HUES6 (cell line): ENCODE measurements at regions not wholly inside any gene's neighbourhood (a gene's known extent, or its start where the extent isn't known, plus 50 kb on each side); places are given as distances from the start of the nearest gene placed in this dataset.
"Not testable (repeated sequence)": the region's sequence is repeated elsewhere in the genome, so short reads cannot be mapped to it uniquely, and the experiment has no call there.

ENCODE experiments used
- H3K27ac ChIP-seq: 2 replicates; pipeline ENCODE4 v1.7.0; 2013; ENCODE audit warnings: low read depth, mild to moderate bottlenecking, low read length, inconsistent platforms
- H3K27me3 ChIP-seq: 2 replicates; pipeline ENCODE4 v1.6.1; 2013; ENCODE audit warnings: low read length; ENCODE audit not compliant: control insufficient read depth, insufficient read depth
- H3K36me3 ChIP-seq: 2 replicates; pipeline ENCODE4 v1.6.1; 2013; ENCODE audit warnings: low read length; ENCODE audit not compliant: control insufficient read depth, insufficient read depth
- H3K4me1 ChIP-seq: 2 replicates; pipeline ENCODE4 v1.6.1; 2013; ENCODE audit warnings: low read length; ENCODE audit not compliant: control insufficient read depth, insufficient read depth
- H3K4me3 ChIP-seq: 2 replicates; pipeline ENCODE4 v1.5.1; 2013; ENCODE audit warnings: low read depth, low read length
- H3K9ac ChIP-seq: one replicate; pipeline ENCODE4 v1.6.1; 2013; ENCODE audit warnings: mild to moderate bottlenecking, low read length
- H3K9me3 ChIP-seq: 2 replicates; pipeline ENCODE4 v1.6.1; 2013; ENCODE audit warnings: low read depth, low read length; ENCODE audit not compliant: control insufficient read depth, insufficient read depth

DNA sequence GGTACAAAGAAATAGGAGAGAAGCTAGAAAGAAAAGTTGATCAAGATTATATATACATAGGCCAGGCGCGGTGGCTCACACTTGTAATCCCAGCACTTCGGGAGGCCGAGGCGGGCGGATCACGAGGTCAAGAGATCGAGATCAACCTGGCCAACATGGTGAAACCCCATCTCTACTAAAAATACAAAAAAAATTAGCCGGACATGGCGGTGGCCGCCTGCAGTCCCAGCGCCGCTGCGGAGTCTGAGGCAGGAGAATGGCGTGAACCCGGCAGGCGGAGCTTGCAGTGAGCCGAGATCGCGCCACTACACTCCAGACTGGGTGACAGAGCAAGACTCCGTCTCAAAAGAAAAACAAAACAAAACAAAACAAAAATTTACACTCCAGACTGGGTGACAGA, 798.3 kb upstream of the CDH9 start:
- not testable (repeated sequence) for H3K36me3 ChIP-seq, H3K4me3 ChIP-seq, H3K9ac ChIP-seq, H3K27ac ChIP-seq, H3K9me3 ChIP-seq, H3K27me3 ChIP-seq, H3K4me1 ChIP-seq

DNA sequence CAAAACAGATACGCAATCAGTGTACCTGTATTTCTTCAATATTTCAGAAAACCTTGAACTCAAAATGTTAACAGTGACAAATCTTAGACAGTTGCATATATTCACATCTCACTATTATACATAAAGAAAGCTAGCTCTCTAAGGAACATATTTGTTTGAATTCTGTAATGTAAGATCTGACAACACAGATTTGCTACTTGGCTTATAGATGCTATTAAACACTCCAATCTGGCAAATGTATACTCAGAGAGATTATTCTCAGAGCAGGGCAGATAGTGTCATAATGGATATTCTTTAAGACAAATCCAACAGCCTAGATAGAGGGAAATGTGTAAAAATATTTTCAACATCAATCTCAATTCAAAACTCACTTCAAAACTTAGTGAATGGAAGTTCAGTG, 794.5 kb upstream of the CDH9 start:
- H3K4me3 ChIP-seq, result no peak overlapping the region
- H3K9ac ChIP-seq, result no peak overlapping the region
- no peaks in the 10 kb centered on the region for H3K27me3 ChIP-seq
- no peak overlapping the region for H3K27ac ChIP-seq
- no peaks in the 10 kb centered on the region for H3K4me1 ChIP-seq
- no peaks in the 10 kb centered on the region for H3K9me3 ChIP-seq
- no peaks in the 10 kb centered on the region for H3K36me3 ChIP-seq

DNA sequence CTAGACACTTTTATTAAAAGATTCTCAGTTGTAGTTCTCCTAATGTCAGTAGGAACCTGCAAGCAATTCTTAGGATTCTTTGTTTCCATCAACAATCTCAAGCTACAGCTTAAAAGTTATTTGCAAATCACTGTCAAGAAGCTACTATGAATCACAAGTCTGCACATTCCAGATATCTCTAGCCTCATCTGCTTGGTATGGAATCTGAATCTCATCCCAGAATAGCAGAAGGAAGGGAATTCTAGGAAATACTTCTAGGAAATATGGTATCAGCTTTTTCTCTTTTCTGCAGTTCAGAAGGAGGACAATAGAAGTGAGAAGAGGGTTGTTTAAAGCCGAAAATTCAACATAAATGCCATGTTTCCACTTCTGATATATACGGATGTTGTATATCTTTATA, 792.2 kb upstream of the CDH9 start:
- H3K27ac ChIP-seq, result no peak overlapping the region
- no peaks in the 10 kb centered on the region for H3K36me3 ChIP-seq
- H3K9ac ChIP-seq, result no peak overlapping the region
- H3K4me3 ChIP-seq, result no peak overlapping the region
- no peaks in the 10 kb centered on the region for H3K4me1 ChIP-seq
- no peaks in the 10 kb centered on the region for H3K27me3 ChIP-seq
- no peaks in the 10 kb centered on the region for H3K9me3 ChIP-seq

DNA sequence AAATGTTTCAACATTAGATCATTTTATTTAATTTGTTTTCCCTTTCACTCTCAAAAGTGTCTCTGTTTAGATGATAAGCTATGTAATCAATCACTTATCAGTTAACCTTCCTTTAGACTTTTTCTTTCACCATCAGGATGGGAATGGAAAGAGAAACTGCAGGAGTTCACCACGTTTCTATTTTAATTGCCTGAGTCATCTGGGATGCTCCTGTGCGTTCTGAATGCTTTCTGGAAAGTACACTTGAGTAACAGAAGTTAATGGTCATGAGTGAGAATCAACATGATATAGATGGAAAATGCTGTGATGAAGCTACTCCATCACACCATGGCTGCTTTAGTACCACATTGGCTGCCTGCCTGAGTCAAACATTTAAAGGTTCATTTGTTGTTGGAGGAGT, 783.3 kb upstream of the CDH9 start:
- Histone ChIP-seq H3K36me3 (no peaks in the 10 kb centered on the region), H3K9me3 (no peaks in the 10 kb centered on the region), H3K27me3 (no peaks in the 10 kb centered on the region)

DNA sequence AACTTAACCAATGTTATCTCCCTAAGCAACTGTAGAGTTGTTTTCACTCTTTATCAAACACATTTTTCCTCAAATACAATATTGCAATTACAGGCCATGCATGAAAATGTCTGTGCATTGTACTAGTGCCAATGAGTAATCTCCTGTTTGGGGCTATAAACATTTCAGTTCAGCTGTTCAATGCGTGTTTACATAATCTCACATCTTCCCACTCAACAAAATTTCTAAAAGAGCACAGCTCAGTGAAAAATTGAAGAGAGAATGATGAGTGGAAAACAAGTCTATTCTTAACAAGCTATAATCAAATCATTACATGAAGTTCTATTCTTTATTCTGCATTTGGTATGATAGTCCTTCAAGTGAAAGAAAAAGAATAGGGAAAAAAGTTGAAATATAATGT, 780.5 kb upstream of the CDH9 start:
- Histone ChIP-seq H3K27ac (no peak overlapping the region), H3K9me3 (no peaks in the 10 kb centered on the region), H3K4me1 (no peaks in the 10 kb centered on the region), H3K36me3 (no peaks in the 10 kb centered on the region), H3K9ac (no peak overlapping the region), H3K27me3 (no peaks in the 10 kb centered on the region), H3K4me3 (no peak overlapping the region)

More for the DNA sequence above, 783.3 kb upstream of the CDH9 start:
- Histone ChIP-seq H3K9ac (no peak overlapping the region), H3K4me3 (no peak overlapping the region), H3K27ac (no peak overlapping the region), H3K4me1 (no peaks in the 10 kb centered on the region)

DNA sequence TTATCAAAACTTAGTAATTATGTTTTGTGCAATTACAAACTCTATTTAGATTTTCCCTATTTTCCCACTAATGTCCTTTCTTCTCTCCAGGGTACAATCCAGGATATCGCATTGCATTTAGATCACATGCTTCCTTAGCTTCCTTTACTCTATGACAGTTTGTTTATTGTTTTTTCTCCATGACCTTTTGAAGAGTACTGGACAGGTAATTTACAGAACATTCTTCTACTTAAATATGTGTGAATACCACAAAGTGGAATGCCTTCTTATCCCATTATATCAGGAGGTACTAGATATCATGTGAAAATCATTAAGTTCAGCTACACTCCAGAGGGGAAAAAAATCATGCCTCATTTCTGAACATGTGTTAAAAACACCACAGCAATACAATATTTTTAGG, 776.6 kb upstream of the CDH9 start:
- Histone ChIP-seq H3K36me3 (no peaks in the 10 kb centered on the region), H3K27ac (no peak overlapping the region), H3K27me3 (no peaks in the 10 kb centered on the region), H3K9me3 (no peaks in the 10 kb centered on the region), H3K9ac (no peak overlapping the region), H3K4me3 (no peak overlapping the region), H3K4me1 (no peaks in the 10 kb centered on the region)

DNA sequence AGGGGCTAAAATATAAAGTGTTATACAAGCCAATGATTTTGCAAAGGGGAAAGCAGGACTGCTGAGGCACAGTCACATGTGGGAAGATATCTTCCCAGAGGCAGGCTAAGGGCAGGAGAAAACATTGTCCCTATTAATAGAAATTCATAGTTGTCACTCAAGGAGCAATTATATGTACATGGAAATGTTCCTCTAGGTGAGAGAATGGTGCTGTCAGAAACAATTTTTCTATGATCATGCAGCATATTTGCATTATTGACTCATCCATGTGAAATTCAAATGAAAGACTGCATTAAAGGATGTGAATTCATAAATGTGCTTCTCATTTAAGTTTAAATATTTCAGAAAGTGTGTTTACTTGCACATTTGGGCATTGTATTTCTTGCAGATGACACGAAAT, 775.9 kb upstream of the CDH9 start:
- no peaks in the 10 kb centered on the region for H3K36me3 ChIP-seq
- H3K27me3 ChIP-seq, result no peaks in the 10 kb centered on the region
- H3K9me3 ChIP-seq, result no peaks in the 10 kb centered on the region
- H3K27ac ChIP-seq, result no peak overlapping the region
- no peak overlapping the region for H3K9ac ChIP-seq
- no peak overlapping the region for H3K4me3 ChIP-seq
- no peaks in the 10 kb centered on the region for H3K4me1 ChIP-seq

DNA sequence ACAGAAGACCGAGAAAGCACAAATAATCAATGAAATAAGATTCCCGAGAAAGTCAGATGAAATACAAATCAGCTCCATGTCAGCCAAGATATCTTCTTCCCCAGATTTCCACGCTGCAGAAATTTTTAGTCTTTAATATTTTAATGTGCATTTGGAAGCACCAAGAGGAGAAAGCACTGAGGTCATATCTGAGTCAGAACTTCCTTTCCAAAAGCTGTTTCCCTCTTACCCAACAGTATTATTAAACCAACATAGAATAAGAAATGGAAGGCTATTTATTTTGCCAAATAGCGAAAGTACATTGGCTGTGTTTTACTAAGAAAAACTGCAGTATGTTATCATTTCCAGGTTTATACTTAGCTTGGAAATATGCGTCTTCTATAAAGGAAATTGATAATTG, 772.1 kb upstream of the CDH9 start:
- no peaks in the 10 kb centered on the region for H3K27me3 ChIP-seq
- no peak overlapping the region for H3K27ac ChIP-seq
- no peaks in the 10 kb centered on the region for H3K9me3 ChIP-seq
- H3K4me3 ChIP-seq, result no peak overlapping the region
- H3K36me3 ChIP-seq, result no peaks in the 10 kb centered on the region
- H3K9ac ChIP-seq, result no peak overlapping the region
- H3K4me1 ChIP-seq, result no peaks in the 10 kb centered on the region

DNA sequence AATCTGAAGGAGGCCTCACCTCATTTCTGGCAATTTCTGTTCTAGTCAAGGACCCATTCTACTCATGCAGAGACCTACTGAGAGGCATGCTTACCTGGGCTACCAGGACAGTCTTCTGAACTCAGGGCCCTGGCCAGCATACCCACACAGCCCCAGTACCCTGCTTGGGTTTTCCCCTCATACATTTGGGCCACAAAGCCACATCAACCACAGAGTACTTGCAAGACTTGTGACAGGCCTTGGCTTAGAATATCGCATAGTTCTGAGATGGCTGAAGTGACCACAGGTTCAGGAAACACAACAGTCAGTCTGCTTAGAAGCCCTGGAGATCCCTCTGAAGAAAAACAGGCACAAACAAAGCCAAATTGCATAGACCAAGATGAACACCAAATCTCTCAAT, 758.8 kb upstream of the CDH9 start:
- H3K4me3 ChIP-seq, result no peak overlapping the region
- H3K4me1 ChIP-seq, result no peaks in the 10 kb centered on the region
- no peak overlapping the region for H3K9ac ChIP-seq
- H3K27ac ChIP-seq, result no peak overlapping the region
- H3K9me3 ChIP-seq, result 0 out of 2 replicates have a peak, but pooled peaks cover 3% of the 10 kb centered on the region
- H3K36me3 ChIP-seq, result no peaks in the 10 kb centered on the region
- no peaks in the 10 kb centered on the region for H3K27me3 ChIP-seq

DNA sequence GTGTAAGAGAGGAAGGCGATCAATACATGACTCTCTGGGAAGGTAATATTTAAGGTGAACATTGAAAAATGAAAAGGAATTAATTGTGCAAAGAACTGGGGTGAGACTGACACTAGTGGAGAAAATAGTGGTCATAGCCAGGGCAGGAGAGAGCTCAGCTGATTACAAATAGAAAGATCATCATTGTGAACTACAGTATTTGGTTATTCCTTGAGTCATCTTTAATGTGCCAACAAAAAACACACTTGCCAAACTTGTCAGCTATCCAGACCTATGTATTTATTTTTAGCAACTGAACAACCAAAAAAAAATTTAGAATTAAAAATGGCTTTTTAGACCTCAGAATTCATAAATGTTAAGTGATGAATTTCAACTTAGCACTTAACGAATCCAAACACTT, 749.8 kb upstream of the CDH9 start:
- no peaks in the 10 kb centered on the region for H3K27me3 ChIP-seq
- H3K9me3 ChIP-seq, result no peaks in the 10 kb centered on the region
- no peaks in the 10 kb centered on the region for H3K4me1 ChIP-seq
- no peak overlapping the region for H3K4me3 ChIP-seq
- H3K9ac ChIP-seq, result no peak overlapping the region
- no peaks in the 10 kb centered on the region for H3K36me3 ChIP-seq
- H3K27ac ChIP-seq, result no peak overlapping the region

DNA sequence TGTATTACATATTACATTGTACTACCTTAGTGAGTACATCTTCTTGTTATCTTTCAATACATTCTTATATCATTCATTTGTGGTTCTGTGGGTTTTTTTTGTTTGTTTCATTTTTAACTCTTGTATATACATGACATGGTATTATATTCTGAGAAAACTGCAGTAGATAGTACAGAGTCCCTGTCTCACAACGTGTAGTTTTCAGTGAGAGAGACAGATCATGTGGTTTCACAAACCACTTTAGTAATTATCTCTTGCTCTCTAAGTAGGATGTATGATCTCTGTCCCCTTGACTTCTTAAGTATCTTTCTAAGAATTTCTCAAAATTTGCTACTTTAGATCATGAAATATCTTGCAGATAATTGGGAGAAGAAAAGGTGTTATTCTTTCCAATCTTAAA, 745.9 kb upstream of the CDH9 start:
- Histone ChIP-seq H3K27me3 (no peaks in the 10 kb centered on the region), H3K9ac (no peak overlapping the region), H3K27ac (no peak overlapping the region), H3K4me1 (no peaks in the 10 kb centered on the region), H3K36me3 (no peaks in the 10 kb centered on the region), H3K4me3 (no peak overlapping the region), H3K9me3 (no peaks in the 10 kb centered on the region)

DNA sequence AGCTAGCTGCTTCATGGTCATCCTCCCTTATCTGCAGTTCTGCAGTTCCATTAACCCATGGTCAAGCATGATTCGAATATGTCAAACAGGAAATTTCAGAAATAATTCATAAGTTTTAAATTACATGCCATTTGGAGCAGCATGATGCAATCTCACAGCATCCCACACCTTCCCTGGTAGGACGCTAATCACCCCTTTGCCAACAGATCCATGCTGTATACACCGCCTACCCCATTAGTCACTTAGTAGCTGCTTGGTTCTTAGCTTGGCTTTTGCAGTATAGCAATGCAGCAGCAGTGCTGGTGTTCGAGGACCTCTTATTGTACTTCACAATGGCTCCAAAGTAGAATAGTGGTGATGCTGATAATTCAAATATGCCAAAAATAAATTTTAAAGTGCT, 739.7 kb upstream of the CDH9 start:
- H3K9ac ChIP-seq, result no peak overlapping the region
- H3K27me3 ChIP-seq, result no peaks in the 10 kb centered on the region
- H3K36me3 ChIP-seq, result no peaks in the 10 kb centered on the region
- no peaks in the 10 kb centered on the region for H3K9me3 ChIP-seq
- H3K4me1 ChIP-seq, result no peaks in the 10 kb centered on the region
- no peak overlapping the region for H3K4me3 ChIP-seq
- H3K27ac ChIP-seq, result no peak overlapping the region
